Retinal pigment epithelial cell (primary cell): ENCODE measurements at regions not wholly inside any gene's neighbourhood (a gene's known extent, or its start where the extent isn't known, plus 50 kb on each side); places are given as distances from the start of the nearest gene placed in this dataset.
A peak's percentile ranks its signal among the peaks of the same experiment; 100 is the strongest.

ENCODE experiments used
- DNase-seq: peaks from one replicate; pipeline ENCODE4 v3.0.0-alpha.2; 2010; ENCODE audit warnings: low read depth
- H3K4me3 ChIP-seq: 2 replicates; pipeline ENCODE4 v1.5.1; 2011; ENCODE audit warnings: mild to moderate bottlenecking, low read length, control low read depth, moderate library complexity
- TF ChIP-seq, protein P1 (sequence below): conservative IDR thresholded peaks from 2 replicates; pipeline ENCODE4 v1.5.1; 2011; ENCODE audit warnings: low read depth, low read length, control low read depth, inconsistent platforms

DNA sequence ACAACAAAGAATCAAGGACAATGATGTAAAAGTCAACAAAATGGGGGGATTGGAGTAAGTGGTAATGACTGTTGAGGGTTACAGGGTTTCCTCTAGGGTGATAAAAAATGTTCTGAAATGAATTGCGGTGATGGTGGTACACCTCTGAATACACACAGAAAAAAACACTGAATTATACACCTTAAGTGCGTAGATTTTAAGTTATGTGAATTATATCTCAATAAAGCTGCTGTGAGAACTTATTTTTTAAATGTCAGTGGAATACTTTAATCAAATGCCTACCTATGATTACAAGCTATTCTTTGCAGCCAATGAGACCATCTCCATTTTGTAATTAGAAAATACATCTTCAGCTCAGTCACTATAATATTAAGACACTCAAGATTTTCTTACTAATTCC is 53.5 kb downstream of the ZNF608 start:
- DNase-seq, result no peak
- H3K4me3 ChIP-seq, result no peak overlapping the region
- TF ChIP-seq, protein P1, sequence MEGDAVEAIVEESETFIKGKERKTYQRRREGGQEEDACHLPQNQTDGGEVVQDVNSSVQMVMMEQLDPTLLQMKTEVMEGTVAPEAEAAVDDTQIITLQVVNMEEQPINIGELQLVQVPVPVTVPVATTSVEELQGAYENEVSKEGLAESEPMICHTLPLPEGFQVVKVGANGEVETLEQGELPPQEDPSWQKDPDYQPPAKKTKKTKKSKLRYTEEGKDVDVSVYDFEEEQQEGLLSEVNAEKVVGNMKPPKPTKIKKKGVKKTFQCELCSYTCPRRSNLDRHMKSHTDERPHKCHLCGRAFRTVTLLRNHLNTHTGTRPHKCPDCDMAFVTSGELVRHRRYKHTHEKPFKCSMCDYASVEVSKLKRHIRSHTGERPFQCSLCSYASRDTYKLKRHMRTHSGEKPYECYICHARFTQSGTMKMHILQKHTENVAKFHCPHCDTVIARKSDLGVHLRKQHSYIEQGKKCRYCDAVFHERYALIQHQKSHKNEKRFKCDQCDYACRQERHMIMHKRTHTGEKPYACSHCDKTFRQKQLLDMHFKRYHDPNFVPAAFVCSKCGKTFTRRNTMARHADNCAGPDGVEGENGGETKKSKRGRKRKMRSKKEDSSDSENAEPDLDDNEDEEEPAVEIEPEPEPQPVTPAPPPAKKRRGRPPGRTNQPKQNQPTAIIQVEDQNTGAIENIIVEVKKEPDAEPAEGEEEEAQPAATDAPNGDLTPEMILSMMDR, result no peak

DNA sequence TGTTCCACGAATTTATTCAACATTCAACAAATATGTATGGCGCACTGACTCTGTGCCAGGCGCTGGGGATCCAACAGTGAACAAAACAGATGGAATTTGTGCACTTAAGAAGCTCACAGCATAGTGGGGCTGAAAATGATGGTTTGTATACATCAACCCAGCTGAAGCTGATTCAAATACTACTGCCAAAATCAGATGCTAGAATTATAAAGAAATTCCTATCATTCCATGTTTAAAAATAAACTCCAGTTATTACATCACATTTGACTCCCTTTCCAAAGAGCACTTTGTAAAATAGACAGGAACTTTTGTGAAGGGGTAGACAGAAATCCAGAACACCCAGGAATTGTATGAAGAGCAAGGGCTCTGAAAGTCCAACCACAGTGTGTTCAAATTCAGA is 54.1 kb downstream of the ZNF608 start:
- H3K4me3 ChIP-seq, result no peak overlapping the region
- peak; percentile 81 for DNase-seq
- TF ChIP-seq, protein P1, result no peak

GRCh38 chr5:124689653-124690052 is 56.8 kb downstream of the ZNF608 start:
- TF ChIP-seq, protein P1, result no peak
- H3K4me3 ChIP-seq, result no peak overlapping the region
- no peak for DNase-seq

DNA sequence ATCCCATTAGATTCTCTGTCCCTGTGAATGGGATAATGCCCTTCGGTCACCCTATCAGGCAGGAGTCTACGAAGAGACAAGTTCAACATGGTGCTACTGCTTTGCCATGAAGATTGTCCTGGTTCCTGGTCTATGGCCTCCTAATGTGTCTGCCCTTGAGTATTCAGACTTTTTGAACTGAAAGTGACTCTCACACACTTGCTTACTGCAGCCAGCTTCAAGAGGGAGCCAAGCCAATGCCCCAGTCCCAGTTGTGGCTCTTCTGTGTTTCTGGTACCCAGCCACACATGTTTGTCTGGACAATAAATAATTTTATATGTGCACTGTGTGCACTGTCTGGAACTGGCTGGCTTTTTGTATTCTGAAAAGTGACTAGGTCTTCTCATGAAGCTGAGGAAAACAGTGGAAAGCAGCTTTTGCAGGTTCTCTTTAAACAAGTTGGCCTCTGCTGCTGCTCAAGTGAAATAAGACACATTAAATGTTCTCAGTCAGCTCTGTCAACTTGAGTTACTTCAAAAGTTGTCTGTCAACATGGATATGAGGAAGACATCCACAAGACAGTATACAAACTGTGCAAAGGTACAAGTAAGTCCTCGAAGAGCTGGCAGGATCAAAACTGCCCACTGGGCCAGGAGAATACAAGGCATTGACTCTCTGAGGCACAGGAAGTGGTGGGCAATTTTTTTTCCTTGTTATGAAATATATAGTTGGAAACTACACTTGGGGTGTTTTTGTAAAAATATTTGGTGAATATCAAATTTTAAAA is 60.0 kb downstream of the ZNF608 start:
- no peak for DNase-seq
- TF ChIP-seq, protein P1, result no peak
- no peak overlapping the region for H3K4me3 ChIP-seq

- no peak overlapping the region for H3K4me3 ChIP-seq
- TF ChIP-seq, protein P1, result no peak
- no peak for DNase-seq
Observed at GRCh38 chr5:124685404-124685930, 61.0 kb downstream of the ZNF608 start.

- no peak for DNase-seq
- TF ChIP-seq, protein P1, result no peak
- no peak overlapping the region for H3K4me3 ChIP-seq
Observed at GRCh38 chr5:124683917-124684555, 62.4 kb downstream of the ZNF608 start.

- TF ChIP-seq, protein P1, result no peak
- DNase-seq, result no peak
- no peak overlapping the region for H3K4me3 ChIP-seq
Observed at GRCh38 chr5:124679578-124680199, 66.8 kb downstream of the ZNF608 start.
